SU-DHL-6 (cell line): ENCODE measurements at regions not wholly inside any gene's neighbourhood (a gene's known extent, or its start where the extent isn't known, plus 50 kb on each side); places are given as distances from the start of the nearest gene placed in this dataset.

Experiments
- H2AFZ ChIP-seq: fragments of 200-600 bp; sonication (generic); 2 replicates; pipeline ENCODE4 v1.6.1; 2014; ENCODE audit warnings: low read depth, mild to moderate bottlenecking, moderate library complexity, mixed read lengths, antibody characterized with exemption, low read length; ENCODE audit not compliant: severe bottlenecking
- H3F3A ChIP-seq: fragments of 200-600 bp; shearing (Covaris generic); 2 replicates; pipeline ENCODE4 v1.6.0; 2016; ENCODE audit warnings: antibody characterized with exemption, mild to moderate bottlenecking; ENCODE audit not compliant: insufficient read depth
- H3K27ac ChIP-seq: fragments of 200-600 bp; sonication (generic); 2 replicates; pipeline ENCODE4 v1.5.1; 2016; ENCODE audit warnings: low read depth, mild to moderate bottlenecking, low read length, moderate library complexity, mixed read lengths
- H3K27me3 ChIP-seq: fragments of 200-600 bp; sonication (generic), shearing (Covaris generic); 2 replicates; pipeline ENCODE4 v1.6.0; 2014; ENCODE audit warnings: mild to moderate bottlenecking, low read length
- H3K36me3 ChIP-seq: fragments of 200-600 bp; sonication (generic); 2 replicates; pipeline ENCODE4 v1.6.1; 2014; ENCODE audit warnings: mild to moderate bottlenecking, low read length, mixed read lengths
- H3K4me2 ChIP-seq: fragments of 300-600, 200-600 bp; shearing (Covaris generic), sonication (generic); 2 replicates; pipeline ENCODE4 v1.6.0; 2014; ENCODE audit warnings: low read length, low read depth, mild to moderate bottlenecking; ENCODE audit not compliant: poor library complexity, severe bottlenecking
- H3K4me3 ChIP-seq: fragments of 200-600 bp; sonication (generic); 2 replicates; pipeline ENCODE4 v1.5.1; 2014; ENCODE audit warnings: antibody characterized with exemption, low read length, mild to moderate bottlenecking, mixed read lengths; ENCODE audit not compliant: insufficient read depth, poor library complexity, severe bottlenecking
- H3K79me2 ChIP-seq: fragments of 200-600 bp; sonication (generic); 2 replicates; pipeline ENCODE4 v1.6.1; 2014; ENCODE audit warnings: mild to moderate bottlenecking, low read length, moderate library complexity; ENCODE audit not compliant: insufficient read depth
- H3K9ac ChIP-seq: fragments of 200-600 bp; sonication (generic); 2 replicates; pipeline ENCODE4 v1.7.0; 2014; ENCODE audit warnings: mild to moderate bottlenecking, low read length
- H3K9me2 ChIP-seq: fragments of 200-600 bp; sonication (generic); replicated peaks from 2 replicates; pipeline ENCODE4 v1.6.1; 2014; ENCODE audit warnings: low read length; ENCODE audit not compliant: insufficient read depth
- H3K9me3 ChIP-seq: fragments of 200-600 bp; sonication (generic); 2 replicates; pipeline ENCODE4 v1.6.1; 2014; ENCODE audit warnings: low read length, mixed read lengths; ENCODE audit not compliant: insufficient read depth
- H4K20me1 ChIP-seq: fragments of 200-600 bp; sonication (generic); 2 replicates; pipeline ENCODE4 v1.6.1; 2014; ENCODE audit warnings: low read depth, mild to moderate bottlenecking, antibody characterized with exemption, low read length, moderate library complexity, mixed read lengths
- CTCF ChIP-seq: fragments of 200-600 bp; sonication (generic); IDR thresholded peaks from one replicate; pipeline ENCODE4 v1.5.1; 2017; ENCODE audit warnings: antibody characterized with exemption, mild to moderate bottlenecking, low read length, moderate library complexity; ENCODE audit not compliant: insufficient read depth, poor library complexity, severe bottlenecking
- EZH2phosphoT487 ChIP-seq: fragments of 200-600 bp; sonication (generic), shearing (Covaris generic); conservative IDR thresholded peaks from 2 replicates; pipeline ENCODE4 v1.6.1; 2018; ENCODE audit warnings: mild to moderate bottlenecking, antibody characterized with exemption, low read length, moderate library complexity, mixed read lengths

DNA sequence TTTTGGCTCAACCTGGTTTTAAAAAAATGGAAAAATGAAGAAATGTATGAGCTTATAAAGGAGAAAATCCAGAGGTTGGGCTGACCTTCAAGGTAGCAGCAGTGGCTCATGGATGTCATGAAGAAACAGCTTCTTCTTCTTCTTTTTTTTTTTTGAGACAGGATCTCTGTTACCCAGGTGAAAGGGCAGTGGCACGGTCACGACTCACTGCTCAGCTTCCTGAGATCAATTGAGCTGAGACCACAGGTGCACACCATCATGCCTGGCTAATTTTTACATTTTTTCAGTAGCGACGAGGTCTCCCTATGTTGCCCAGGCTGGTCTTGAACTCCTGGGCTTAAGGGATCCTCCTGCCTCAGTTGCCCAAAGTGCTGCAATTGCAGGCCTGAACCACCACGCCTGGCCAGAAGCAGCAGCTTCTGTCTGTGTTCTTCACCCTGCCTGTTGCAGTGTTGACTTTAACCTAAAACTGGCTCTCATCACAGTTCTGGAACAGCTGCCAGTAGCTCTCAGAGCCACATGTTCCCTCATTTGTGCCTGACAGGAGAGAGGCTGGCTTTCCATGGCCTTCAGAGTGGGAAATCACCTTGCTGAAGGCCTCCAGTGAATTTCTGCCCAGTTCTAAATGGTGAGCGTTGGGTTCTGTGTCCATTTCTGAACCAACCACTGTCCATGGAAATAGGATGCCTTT is 117.7 kb downstream of the PFKFB3 start:
- no peaks in the 10 kb centered on the region for H3K79me2 ChIP-seq
- H3K27me3 ChIP-seq = no peaks in the 10 kb centered on the region
- H3K9me2 ChIP-seq = no peaks in the 10 kb centered on the region
- TF ChIP-seq CTCF = no peak
- no peak for TF ChIP-seq EZH2phosphoT487
- no peak overlapping the region for H2AFZ ChIP-seq
- peak overlapping the region; percentile 60 for H3K4me2 ChIP-seq
- H4K20me1 ChIP-seq = no peaks in the 10 kb centered on the region
- peak overlapping the region; percentile 6 for H3K4me3 ChIP-seq
- H3K36me3 ChIP-seq = peaks cover 5% of the 10 kb centered on the region; the same call in 1 of the 2 replicates
- peak overlapping the region; percentile 94 for H3K27ac ChIP-seq
- peaks cover 6% of the 10 kb centered on the region for H3F3A ChIP-seq
- peak overlapping the region; percentile 33; the same call in 1 of the 2 replicates for H3K9ac ChIP-seq
- peaks cover 3% of the 10 kb centered on the region; the same call in 1 of the 2 replicates for H3K9me3 ChIP-seq

DNA sequence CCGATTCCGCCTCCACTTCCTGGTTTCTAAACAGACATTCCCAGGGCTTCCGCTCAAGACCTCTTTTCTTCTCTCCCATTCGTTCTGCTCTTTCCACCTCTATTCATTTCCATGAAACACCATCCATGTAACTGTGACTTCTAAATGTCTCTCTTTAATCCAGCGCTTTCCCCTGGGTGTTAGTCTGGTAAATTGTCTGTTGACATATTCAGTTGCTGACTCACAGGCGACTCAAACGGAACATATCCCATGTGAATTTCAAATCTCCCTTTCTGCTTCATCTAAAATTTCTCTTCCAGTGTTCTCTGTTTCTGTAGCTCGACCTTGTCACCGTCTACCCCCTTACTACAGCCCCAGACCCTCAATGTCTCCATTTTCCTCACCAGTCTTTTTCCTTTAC is 119.1 kb downstream of the PFKFB3 start:
- TF ChIP-seq EZH2phosphoT487 = no peak
- no peak for TF ChIP-seq CTCF
- Histone ChIP-seq H2AFZ (no peak overlapping the region), H3K9me3 (peaks cover 3% of the 10 kb centered on the region; the same call in 1 of the 2 replicates), H3K36me3 (peaks cover 5% of the 10 kb centered on the region; the same call in 1 of the 2 replicates), H3F3A (peaks cover 6% of the 10 kb centered on the region), H3K4me2 (no peak overlapping the region), H3K4me3 (no peak overlapping the region), H4K20me1 (no peaks in the 10 kb centered on the region), H3K27me3 (no peaks in the 10 kb centered on the region), H3K79me2 (no peaks in the 10 kb centered on the region), H3K9me2 (no peaks in the 10 kb centered on the region), H3K27ac (no peak overlapping the region), H3K9ac (no peak overlapping the region)

GRCh38 chr10:6322805-6323204 is 120.1 kb downstream of the PFKFB3 start:
- no peak overlapping the region for H2AFZ ChIP-seq
- H3K79me2 ChIP-seq = no peaks in the 10 kb centered on the region
- no peaks in the 10 kb centered on the region for H3K27me3 ChIP-seq
- no peak overlapping the region for H3K27ac ChIP-seq
- peaks cover 6% of the 10 kb centered on the region for H3F3A ChIP-seq
- no peak overlapping the region for H3K4me3 ChIP-seq
- TF ChIP-seq CTCF (no peak), EZH2phosphoT487 (no peak)
- no peaks in the 10 kb centered on the region for H4K20me1 ChIP-seq
- H3K36me3 ChIP-seq = peaks cover 5% of the 10 kb centered on the region; the same call in 1 of the 2 replicates
- peaks cover 3% of the 10 kb centered on the region; the same call in 1 of the 2 replicates for H3K9me3 ChIP-seq
- H3K4me2 ChIP-seq = no peak overlapping the region
- no peak overlapping the region for H3K9ac ChIP-seq
- H3K9me2 ChIP-seq = no peaks in the 10 kb centered on the region
